ENCODE measurements at regions not wholly inside any gene's neighbourhood (a gene's known extent, or its start where the extent isn't known, plus 50 kb on each side); places are given as distances from the start of the nearest gene placed in this dataset.
"Not testable (repeated sequence)": the region's sequence is repeated elsewhere in the genome, so short reads cannot be mapped to it uniquely, and the experiment has no call there.

- DNase-seq: no peak
Observed at GRCh38 chr15:87483468-87483867, 773.1 kb downstream of the NTRK3 start.

GRCh38 chr15:87481126-87481525, 775.4 kb downstream of the NTRK3 start:
- no peak for DNase-seq

GRCh38 chr15:87478687-87479072, 777.9 kb downstream of the NTRK3 start:
- DNase-seq: no peak

GRCh38 chr15:87477737-87478686, 778.5 kb downstream of the NTRK3 start:
- peak in 36 of 56 donors; percentile 1 to 65 (median 12) for DNase-seq

- DNase-seq: no peak
Observed at GRCh38 chr15:87477026-87477425, 779.5 kb downstream of the NTRK3 start.

GRCh38 chr15:87470923-87471322, 785.6 kb downstream of the NTRK3 start:
- no peak for DNase-seq

GRCh38 chr15:87463956-87464355, 792.6 kb downstream of the NTRK3 start:
- DNase-seq: not testable (repeated sequence)

- DNase-seq: no peak
Observed at GRCh38 chr15:87461631-87462030, 794.9 kb downstream of the NTRK3 start.

GRCh38 chr15:87454860-87455259, 801.7 kb downstream of the NTRK3 start:
- no peak for DNase-seq

- no peak for DNase-seq
Observed at GRCh38 chr15:87450314-87450713, 806.2 kb downstream of the NTRK3 start.

- no peak for DNase-seq
Observed at GRCh38 chr15:87439090-87439489, 817.4 kb downstream of the NTRK3 start.

- no peak for DNase-seq
Observed at GRCh38 chr15:87433871-87434270, 822.7 kb downstream of the NTRK3 start.

GRCh38 chr15:87429754-87430153, 826.8 kb downstream of the NTRK3 start:
- DNase-seq: no peak

- DNase-seq: no peak
Observed at GRCh38 chr15:87420017-87420416, 836.5 kb downstream of the NTRK3 start.

- DNase-seq: no peak
Observed at GRCh38 chr15:87419344-87419743, 837.2 kb downstream of the NTRK3 start.

GRCh38 chr15:87416591-87417257, 839.8 kb downstream of the NTRK3 start:
- no peak for DNase-seq

- no peak for DNase-seq
Observed at GRCh38 chr15:87408902-87409301, 847.6 kb downstream of the NTRK3 start.

- DNase-seq: no peak
Observed at GRCh38 chr15:87403973-87404372, 852.6 kb downstream of the NTRK3 start.

GRCh38 chr15:87401973-87402372, 854.6 kb downstream of the NTRK3 start:
- no peak for DNase-seq

GRCh38 chr15:87394676-87395075, 861.9 kb downstream of the NTRK3 start:
- DNase-seq: no peak

GRCh38 chr15:87387766-87388165, 868.8 kb downstream of the NTRK3 start:
- no peak for DNase-seq

- DNase-seq: no peak
Observed at GRCh38 chr15:87374339-87374738, 882.2 kb downstream of the NTRK3 start.

GRCh38 chr15:87369269-87369668, 887.3 kb downstream of the NTRK3 start:
- no peak for DNase-seq

Measured in amygdala (tissue), 56 donors.